ENCODE measurements at regions not wholly inside any gene's neighbourhood (a gene's known extent, or its start where the extent isn't known, plus 50 kb on each side); places are given as distances from the start of the nearest gene placed in this dataset.

GRCh38 chr13:29676941-29677452 is 81.5 kb upstream of the SLC7A1 start:
- no peak overlapping the region for H3K4me3 ChIP-seq (replicated peaks in 1 of 3; ENCODE audit: insufficient read depth in 1 of 3, low read depth in 1 of 3, low read length in 3 of 3)
- no peaks in the 10 kb centered on the region for H3K79me2 ChIP-seq (ENCODE audit: control insufficient read depth, insufficient read depth, low read length)
- intact Hi-C loops (cut with micrococcal nuclease) (no loop called here), dilution Hi-C loops (cut with MboI; ENCODE audit: extremely low pct_ligation_motif_present, low sequenced_read_pairs) (no loop called here)
- no peak overlapping the region for H3K27ac ChIP-seq (ENCODE audit: insufficient read depth, low read depth, low read length)
- POLR2A ChIA-PET: no interaction called here
- no peaks in the 10 kb centered on the region for H3K4me1 ChIP-seq (ENCODE audit: control insufficient read depth, extremely low read depth, insufficient read depth, low read length)
- H3K9me1 ChIP-seq (replicated peaks; ENCODE audit: control insufficient read depth, extremely low read depth, insufficient read depth, low read length): no peaks in the 10 kb centered on the region
- H3K36me3 ChIP-seq (ENCODE audit: control insufficient read depth in 2 of 2, extremely low read depth in 1 of 2, insufficient read depth in 2 of 2, low read length in 2 of 2): no peaks in the 10 kb centered on the region
- H3K9me3 ChIP-seq (replicated peaks; ENCODE audit: control insufficient read depth, insufficient read depth, low read length): no peaks in the 10 kb centered on the region
- FAIRE-seq (no peak), DNase-seq (ENCODE audit: low read depth, low spot score) (no peak)
- H4K20me1 ChIP-seq (replicated peaks; ENCODE audit: control insufficient read depth, extremely low read depth, insufficient read depth, low read length): no peaks in the 10 kb centered on the region
- H2AFZ ChIP-seq (ENCODE audit: low read depth, low read length): no peak overlapping the region
- TF ChIP-seq EZH2 (IDR thresholded peaks at IDR 0.05; ENCODE audit: borderline replicate concordance, low read depth, low read length, severe bottlenecking) (no peak), MYC (IDR thresholded peaks at IDR 0.05; ENCODE audit: low read depth, low read length) (no peak), POLR2AphosphoS5 (IDR thresholded peaks at IDR 0.05; ENCODE audit: insufficient read depth, low read depth, low read length) (no peak), GATA2 (IDR thresholded peaks at IDR 0.05; ENCODE audit: insufficient read depth, insufficient read length, low read depth, low read length) (no peak), FOS (IDR thresholded peaks at IDR 0.05; ENCODE audit: borderline replicate concordance, insufficient read depth, low read length) (no peak), POLR2A (IDR thresholded peaks at IDR 0.05; ENCODE audit: low read depth, low read length) (no peak), CTCF (IDR thresholded peaks at IDR 0.05; ENCODE audit: extremely low read depth in 1 of 2, insufficient read depth in 1 of 2, low read depth in 1 of 2, low read length in 2 of 2) (no peak), MAX (IDR thresholded peaks at IDR 0.05; ENCODE audit: insufficient read depth, insufficient read length) (no peak), JUN (IDR thresholded peaks at IDR 0.05; ENCODE audit: borderline replicate concordance, insufficient read depth, insufficient read length, low read depth) (no peak)
- peaks cover 2 to 7% of the 10 kb centered on the region in 2 experiments for H3K27me3 ChIP-seq (ENCODE audit: control insufficient read depth in 2 of 2, insufficient read depth in 2 of 2, low read length in 2 of 2)
- no peak overlapping the region for H3K9ac ChIP-seq (replicated peaks; ENCODE audit: extremely low read depth, insufficient read depth, low read length)
- H3K4me2 ChIP-seq (ENCODE audit: insufficient read depth, low read length): no peak overlapping the region
- CTCF ChIA-PET: interaction anchor here (2.0 kb wide), 1 partner anchor 168 kb away, joined by 4 read pairs; no protein-coding TSS in a partner anchor
- BruUV-seq (replicated peaks): no TSS peak
